ENCODE measurements at regions not wholly inside any gene's neighbourhood (a gene's known extent, or its start where the extent isn't known, plus 50 kb on each side); places are given as distances from the start of the nearest gene placed in this dataset.

- Histone ChIP-seq H3K27me3 (ENCODE audit: low read depth) (peaks cover 5% of the 10 kb centered on the region), H3K9me3 (no peaks in the 10 kb centered on the region), H3K36me3 (no peaks in the 10 kb centered on the region), H3K4me3 (no peak overlapping the region), H3K27ac (no peak overlapping the region), H3K4me1 (no peaks in the 10 kb centered on the region)
- no peak for TF ChIP-seq CTCF (IDR thresholded peaks at IDR 0.05)
- intact Hi-C loops (cut with DNase I): no loop called here
- DNase-seq: no peak
- ATAC-seq: no peak
These were observed 282.6 kb upstream of the IRX3 start for GRCh38 chr16:54568906-54569807.

GRCh38 chr16:54564841-54565240 lies 278.3 kb upstream of the IRX3 start:
- Histone ChIP-seq H3K4me3 (no peak overlapping the region), H3K27me3 (ENCODE audit: low read depth) (no peaks in the 10 kb centered on the region), H3K36me3 (no peaks in the 10 kb centered on the region), H3K4me1 (no peaks in the 10 kb centered on the region), H3K9me3 (no peaks in the 10 kb centered on the region), H3K27ac (no peak overlapping the region)
- intact Hi-C loops (cut with DNase I): no loop called here
- DNase-seq: no peak
- no peak for TF ChIP-seq CTCF (IDR thresholded peaks at IDR 0.05)
- no peak for ATAC-seq

- Histone ChIP-seq H3K27me3 (ENCODE audit: low read depth) (no peaks in the 10 kb centered on the region), H3K4me3 (no peak overlapping the region), H3K9me3 (no peaks in the 10 kb centered on the region), H3K4me1 (no peaks in the 10 kb centered on the region), H3K27ac (no peak overlapping the region), H3K36me3 (no peaks in the 10 kb centered on the region)
- TF ChIP-seq CTCF (IDR thresholded peaks at IDR 0.05): no peak
- intact Hi-C loops (cut with DNase I): no loop called here
- ATAC-seq (peak; percentile 75 to 88), DNase-seq (no peak)
These were observed 268.0 kb upstream of the IRX3 start for GRCh38 chr16:54554581-54554980.

GRCh38 chr16:54548281-54548680 lies 261.7 kb upstream of the IRX3 start:
- intact Hi-C loops (cut with DNase I): no loop called here
- no peak for DNase-seq
- H3K27me3 ChIP-seq (ENCODE audit: low read depth): peaks cover 8% of the 10 kb centered on the region
- no peak overlapping the region for H3K4me3 ChIP-seq
- no peak for ATAC-seq
- H3K9me3 ChIP-seq: no peaks in the 10 kb centered on the region
- no peaks in the 10 kb centered on the region for H3K36me3 ChIP-seq
- no peaks in the 10 kb centered on the region for H3K4me1 ChIP-seq
- no peak overlapping the region for H3K27ac ChIP-seq
- TF ChIP-seq CTCF (IDR thresholded peaks at IDR 0.05): no peak

- no peaks in the 10 kb centered on the region for H3K36me3 ChIP-seq
- intact Hi-C loops (cut with DNase I): no loop called here
These were observed 260.5 kb upstream of the IRX3 start for GRCh38 chr16:54547052-54547451.

More at GRCh38 chr16:54547052-54547451, 260.5 kb upstream of the IRX3 start:
- Histone ChIP-seq H3K27me3 (ENCODE audit: low read depth) (peaks cover 8% of the 10 kb centered on the region), H3K4me3 (no peak overlapping the region), H3K4me1 (no peaks in the 10 kb centered on the region), H3K27ac (no peak overlapping the region), H3K9me3 (no peaks in the 10 kb centered on the region)
- DNase-seq (no peak), ATAC-seq (no peak)
- TF ChIP-seq CTCF (IDR thresholded peaks at IDR 0.05): no peak

Data from lower lobe of right lung (tissue), 2 donors.